PC-9 (cell line): ENCODE measurements at regions not wholly inside any gene's neighbourhood (a gene's known extent, or its start where the extent isn't known, plus 50 kb on each side); places are given as distances from the start of the nearest gene placed in this dataset.

ENCODE experiments used
- CTCF ChIP-seq: fragments of 200-600 bp; sonication (generic); conservative IDR thresholded peaks from 2 replicates; pipeline ENCODE4 v1.6.1; 2017; ENCODE audit warnings: mixed run types, antibody characterized with exemption, mild to moderate bottlenecking, moderate library complexity
- EZH2 ChIP-seq: fragments of 200-600 bp; sonication (generic); IDR thresholded peaks from 2 replicates; pipeline ENCODE4 v1.8.0; 2017; ENCODE audit warnings: antibody characterized with exemption, low read depth

DNA sequence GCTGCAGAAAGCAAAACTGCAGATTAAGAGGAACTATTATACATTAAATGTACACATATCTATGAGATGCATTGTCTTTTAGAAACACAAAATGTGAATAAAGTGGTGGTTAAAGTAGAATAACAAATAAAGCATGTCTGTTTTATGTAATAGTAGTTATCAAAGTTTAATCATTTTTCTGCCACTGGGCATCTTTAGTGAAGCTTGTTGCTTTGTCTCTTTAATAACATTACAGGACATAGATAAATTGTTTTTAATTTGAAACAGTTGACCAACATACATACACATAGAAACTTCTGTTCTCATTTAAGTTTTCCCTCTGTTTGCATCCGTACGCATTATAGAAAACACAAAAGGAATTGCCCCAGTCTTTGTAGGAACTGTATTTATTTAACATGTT is 1700.0 kb upstream of the ADGRL3 start:
- TF ChIP-seq CTCF: no peak
- no peak for TF ChIP-seq EZH2
